ENCODE measurements at regions not wholly inside any gene's neighbourhood (a gene's known extent, or its start where the extent isn't known, plus 50 kb on each side); places are given as distances from the start of the nearest gene placed in this dataset.

GRCh38 chr14:99029916-99030305 lies 242.1 kb downstream of the BCL11B start:
- DNase-seq (ENCODE audit: low spot score), result no peak
- no peaks in the 10 kb centered on the region for H3K9me3 ChIP-seq
- no peaks in the 10 kb centered on the region for H3K36me3 ChIP-seq
- peaks cover 0 to 1% of the 10 kb centered on the region in 2 donors for H3K4me1 ChIP-seq (ENCODE audit: control insufficient read depth in 1 of 2, low read depth in 2 of 2)
- H3K27me3 ChIP-seq (replicated peaks; ENCODE audit: insufficient read depth), result no peaks in the 10 kb centered on the region
- no peak overlapping the region for H3K27ac ChIP-seq
- H3K4me3 ChIP-seq, result no peak overlapping the region
- ATAC-seq (ENCODE audit: insufficient number of reproducible peaks, low FRiP score, low read depth), result no peak
- no peak for TF ChIP-seq CTCF (IDR thresholded peaks at IDR 0.05)

GRCh38 chr14:99030454-99030853 lies 241.5 kb downstream of the BCL11B start:
- Histone ChIP-seq H3K4me1 (ENCODE audit: control insufficient read depth in 1 of 2, low read depth in 2 of 2) (peaks cover 5 to 7% of the 10 kb centered on the region in 2 donors), H3K36me3 (no peaks in the 10 kb centered on the region), H3K4me3 (no peak overlapping the region), H3K27ac (no peak overlapping the region), H3K9me3 (no peaks in the 10 kb centered on the region), H3K27me3 (replicated peaks; ENCODE audit: insufficient read depth) (no peaks in the 10 kb centered on the region)
- TF ChIP-seq CTCF (IDR thresholded peaks at IDR 0.05), result no peak
- DNase-seq (ENCODE audit: low spot score), result no peak
- no peak for ATAC-seq (ENCODE audit: insufficient number of reproducible peaks, low FRiP score, low read depth)

- Histone ChIP-seq H3K27me3 (replicated peaks; ENCODE audit: insufficient read depth) (no peaks in the 10 kb centered on the region), H3K4me3 (no peak overlapping the region), H3K36me3 (no peaks in the 10 kb centered on the region), H3K9me3 (no peaks in the 10 kb centered on the region), H3K4me1 (ENCODE audit: control insufficient read depth in 1 of 2, low read depth in 2 of 2) (peaks cover 15 to 23% of the 10 kb centered on the region in 2 donors), H3K27ac (no peak overlapping the region)
- no peak for TF ChIP-seq CTCF (IDR thresholded peaks at IDR 0.05)
- ATAC-seq (ENCODE audit: insufficient number of reproducible peaks, low FRiP score, low read depth) (no peak), DNase-seq (ENCODE audit: low spot score) (no peak)
These were observed 239.2 kb downstream of the BCL11B start for GRCh38 chr14:99032759-99033158.

GRCh38 chr14:99033951-99034350 lies 238.0 kb downstream of the BCL11B start:
- Histone ChIP-seq H3K36me3 (no peaks in the 10 kb centered on the region), H3K9me3 (no peaks in the 10 kb centered on the region), H3K27me3 (replicated peaks; ENCODE audit: insufficient read depth) (no peaks in the 10 kb centered on the region), H3K4me1 (ENCODE audit: control insufficient read depth in 1 of 2, low read depth in 2 of 2) (peaks cover 15 to 23% of the 10 kb centered on the region in 2 donors), H3K27ac (no peak overlapping the region), H3K4me3 (no peak overlapping the region)
- DNase-seq (ENCODE audit: low spot score) (no peak), ATAC-seq (ENCODE audit: insufficient number of reproducible peaks, low FRiP score, low read depth) (no peak)
- no peak for TF ChIP-seq CTCF (IDR thresholded peaks at IDR 0.05)

- peaks cover 15 to 31% of the 10 kb centered on the region in 2 donors for H3K4me1 ChIP-seq (ENCODE audit: control insufficient read depth in 1 of 2, low read depth in 2 of 2)
- DNase-seq (ENCODE audit: low spot score) (no peak), ATAC-seq (ENCODE audit: insufficient number of reproducible peaks, low FRiP score, low read depth) (no peak)
- TF ChIP-seq CTCF (IDR thresholded peaks at IDR 0.05), result no peak
- no peaks in the 10 kb centered on the region for H3K9me3 ChIP-seq
- H3K36me3 ChIP-seq, result no peaks in the 10 kb centered on the region
- H3K27ac ChIP-seq, result peak overlapping the region in 1 of 2 donors; percentile 94
- H3K27me3 ChIP-seq (replicated peaks; ENCODE audit: insufficient read depth), result no peaks in the 10 kb centered on the region
- H3K4me3 ChIP-seq, result no peak overlapping the region
These were observed 237.3 kb downstream of the BCL11B start for GRCh38 chr14:99034711-99035171.
